Cardiac fibroblast (primary cell): ENCODE measurements at regions not wholly inside any gene's neighbourhood (a gene's known extent, or its start where the extent isn't known, plus 50 kb on each side); places are given as distances from the start of the nearest gene placed in this dataset.
A peak's percentile ranks its signal among the peaks of the same experiment; 100 is the strongest.

Experiments
- DNase-seq, 2 donors: peaks; one replicate each; pipeline versions ENCODE4 v3.0.0 to v3.0.0-alpha.2; 2010; ENCODE audit warnings: low read depth in 2 of 2
- H3K4me3 ChIP-seq, 2 donors: replicated peaks in 1 of 2; 1 replicate in 1 of 2; 2 replicates in 1 of 2; pipeline ENCODE4 v1.5.1; 2011; ENCODE audit warnings: low read depth in 2 of 2, low read length in 2 of 2, mild to moderate bottlenecking in 2 of 2, moderate library complexity in 1 of 2
- CTCF ChIP-seq: IDR thresholded peaks from one replicate; pipeline ENCODE4 v1.5.1; 2011; ENCODE audit warnings: low read depth, mild to moderate bottlenecking, low read length, inconsistent platforms

DNA sequence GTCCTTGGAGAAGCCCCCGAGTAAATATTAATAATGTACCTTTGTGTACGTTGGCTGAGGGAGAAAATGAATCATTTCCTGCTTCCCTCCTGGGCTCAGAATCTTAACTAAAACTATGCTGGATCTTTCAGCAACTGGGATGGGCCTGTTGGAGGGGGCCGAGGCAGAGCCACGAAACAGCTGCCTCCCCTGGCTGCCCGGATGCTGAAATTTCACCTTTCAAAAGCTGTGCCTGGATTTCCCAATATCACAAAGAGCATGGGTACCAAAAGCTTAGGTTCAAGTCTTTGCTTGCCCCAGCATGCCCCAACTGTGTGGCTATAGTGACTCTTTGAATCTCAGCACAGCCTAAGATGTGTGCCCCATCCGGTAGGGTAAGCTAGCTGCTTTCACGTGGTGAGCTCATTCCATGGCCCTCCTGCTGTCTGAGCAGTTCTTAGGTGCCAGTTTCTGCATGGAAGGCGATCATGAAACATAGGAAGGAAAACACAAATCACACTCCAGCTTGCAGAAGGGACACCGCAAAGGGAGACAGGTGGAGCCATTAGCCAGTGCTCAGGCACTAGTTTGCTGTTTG, 473.5 kb downstream of the PTPRU start:
- no peak for TF ChIP-seq CTCF
- no peak overlapping the region for H3K4me3 ChIP-seq
- DNase-seq: peak; percentile 64 to 81

GRCh38 chr1:29708796-29709703, 472.7 kb downstream of the PTPRU start:
- H3K4me3 ChIP-seq: no peak overlapping the region
- DNase-seq: peak; percentile 61 to 80
- no peak for TF ChIP-seq CTCF

DNA sequence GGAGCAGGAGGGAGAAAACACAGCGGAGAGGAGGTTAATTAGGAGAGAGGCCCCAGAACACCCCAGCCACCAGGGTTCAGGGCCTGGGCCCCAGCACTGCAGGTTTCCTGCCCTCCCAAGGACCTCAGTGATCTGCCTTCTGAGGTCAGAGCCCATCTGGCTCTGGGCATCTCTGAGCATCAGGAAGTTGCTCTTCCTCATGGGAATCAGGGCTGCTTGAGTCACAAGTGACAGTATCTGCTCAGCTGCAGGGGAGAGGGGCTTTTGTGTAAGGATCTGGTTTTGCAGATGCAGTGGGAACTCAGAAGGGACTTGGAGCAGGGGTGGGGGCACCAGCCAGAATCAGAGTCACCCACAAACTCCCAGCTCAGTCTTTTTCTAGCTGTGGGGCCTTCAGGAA, 472.1 kb downstream of the PTPRU start:
- TF ChIP-seq CTCF: no peak
- DNase-seq: peak in 1 of 2 donors; percentile 37
- no peak overlapping the region for H3K4me3 ChIP-seq

- TF ChIP-seq CTCF: no peak
- no peak overlapping the region for H3K4me3 ChIP-seq
- no peak for DNase-seq
Observed at GRCh38 chr1:29707796-29708195, 471.5 kb downstream of the PTPRU start.

GRCh38 chr1:29706936-29707335, 470.6 kb downstream of the PTPRU start:
- DNase-seq: peak; percentile 45 to 72
- no peak overlapping the region for H3K4me3 ChIP-seq
- TF ChIP-seq CTCF: peak; percentile 42

DNA sequence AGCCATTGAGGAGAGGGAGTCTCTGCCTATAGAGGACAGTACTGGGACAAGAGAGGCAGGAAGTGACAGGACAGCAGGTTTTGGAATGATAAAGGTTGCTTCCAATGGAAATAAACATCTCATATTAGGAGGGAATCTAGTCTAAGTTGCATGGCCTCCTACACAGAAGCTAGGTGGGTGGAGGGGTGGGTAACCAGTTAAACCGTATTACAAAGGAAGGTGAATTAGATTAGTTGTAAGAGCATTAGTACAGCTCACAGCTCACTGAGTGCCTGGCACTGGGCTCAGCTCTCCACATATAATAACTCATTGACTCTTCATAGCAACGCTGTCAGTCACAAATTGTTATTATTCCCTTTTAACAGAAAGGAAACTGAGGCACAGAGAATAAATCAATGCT, 468.1 kb downstream of the PTPRU start:
- no peak for TF ChIP-seq CTCF
- no peak overlapping the region for H3K4me3 ChIP-seq
- DNase-seq: no peak
